Kidney glomerular epithelial cell (primary cell): ENCODE measurements at regions not wholly inside any gene's neighbourhood (a gene's known extent, or its start where the extent isn't known, plus 50 kb on each side); places are given as distances from the start of the nearest gene placed in this dataset.
A peak's percentile ranks its signal among the peaks of the same experiment; 100 is the strongest.
"Not testable (repeated sequence)": the region's sequence is repeated elsewhere in the genome, so short reads cannot be mapped to it uniquely, and the experiment has no call there.

ENCODE experiments used
- DNase-seq: peaks from one replicate; lab custom pipeline; 2025; lab: John Stamatoyannopoulos, UW

- no peak for DNase-seq
These were observed 230.1 kb upstream of the SPOPL start for GRCh38 chr2:138271467-138271866.

GRCh38 chr2:138272524-138273195 is 228.9 kb upstream of the SPOPL start:
- DNase-seq = no peak

GRCh38 chr2:138273280-138273679 is 228.3 kb upstream of the SPOPL start:
- not testable (repeated sequence) for DNase-seq

GRCh38 chr2:138274421-138275291 is 226.9 kb upstream of the SPOPL start:
- no peak for DNase-seq

- no peak for DNase-seq
These were observed 226.3 kb upstream of the SPOPL start for GRCh38 chr2:138275292-138275690.

GRCh38 chr2:138275881-138276280 is 225.7 kb upstream of the SPOPL start:
- DNase-seq = peak; percentile 81

GRCh38 chr2:138276339-138276738 is 225.2 kb upstream of the SPOPL start:
- DNase-seq = peak; percentile 24

- no peak for DNase-seq
These were observed 224.5 kb upstream of the SPOPL start for GRCh38 chr2:138277062-138277461.

- DNase-seq = no peak
These were observed 221.7 kb upstream of the SPOPL start for GRCh38 chr2:138279871-138280270.

- DNase-seq = no peak
These were observed 220.4 kb upstream of the SPOPL start for GRCh38 chr2:138280999-138281695.

GRCh38 chr2:138282014-138282672 is 219.4 kb upstream of the SPOPL start:
- no peak for DNase-seq

GRCh38 chr2:138291805-138292204 is 209.8 kb upstream of the SPOPL start:
- no peak for DNase-seq

- DNase-seq = no peak
These were observed 208.5 kb upstream of the SPOPL start for GRCh38 chr2:138293045-138293444.

GRCh38 chr2:138293549-138293948 is 208.0 kb upstream of the SPOPL start:
- DNase-seq = no peak

- no peak for DNase-seq
These were observed 207.1 kb upstream of the SPOPL start for GRCh38 chr2:138294451-138294850.

- DNase-seq = no peak
These were observed 205.2 kb upstream of the SPOPL start for GRCh38 chr2:138296365-138296764.

GRCh38 chr2:138298120-138298814 is 203.3 kb upstream of the SPOPL start:
- DNase-seq = no peak

- no peak for DNase-seq
These were observed 202.7 kb upstream of the SPOPL start for GRCh38 chr2:138298900-138299299.

GRCh38 chr2:138306626-138307025 is 194.9 kb upstream of the SPOPL start:
- no peak for DNase-seq

- no peak for DNase-seq
These were observed 194.5 kb upstream of the SPOPL start for GRCh38 chr2:138307099-138307498.

- no peak for DNase-seq
These were observed 191.8 kb upstream of the SPOPL start for GRCh38 chr2:138309760-138310159.

- DNase-seq = no peak
These were observed 189.5 kb upstream of the SPOPL start for GRCh38 chr2:138312061-138312460.
